ENCODE measurements at regions not wholly inside any gene's neighbourhood (a gene's known extent, or its start where the extent isn't known, plus 50 kb on each side); places are given as distances from the start of the nearest gene placed in this dataset.
"Not testable (repeated sequence)": the region's sequence is repeated elsewhere in the genome, so short reads cannot be mapped to it uniquely, and the experiment has no call there.

DNA sequence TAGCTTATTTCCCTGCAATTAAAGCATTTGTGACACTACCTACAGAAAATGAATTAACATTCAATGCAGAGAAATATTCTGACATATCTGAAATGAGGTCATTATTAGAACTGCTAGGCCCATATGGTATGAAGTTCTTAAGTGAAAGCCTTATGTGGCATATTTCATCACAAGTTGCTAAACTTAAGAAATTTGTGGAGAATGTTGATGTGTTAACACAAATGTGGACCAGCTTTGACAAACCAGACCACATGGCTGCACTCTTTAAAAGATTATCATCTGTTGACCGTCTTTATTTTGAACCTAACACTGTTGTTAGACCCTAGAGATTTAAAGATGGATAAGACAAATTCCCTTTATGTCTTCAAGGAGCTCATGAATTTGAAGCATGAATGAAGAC, 1024.1 kb downstream of the RPA4 start:
- Histone ChIP-seq H3K4me3 (ENCODE audit: low read depth, low read length) (no peak overlapping the region), H3K27ac (ENCODE audit: low read depth, low read length) (no peak overlapping the region), H3K9ac (ENCODE audit: low read depth, low read length) (no peak overlapping the region), H3K9me3 (ENCODE audit: control insufficient read depth, insufficient read depth, low read length) (peaks cover 3% of the 10 kb centered on the region; the same call in 1 of the 2 replicates), H3K36me3 (ENCODE audit: control insufficient read depth, insufficient read depth, low read length) (no peaks in the 10 kb centered on the region), H3K27me3 (ENCODE audit: control insufficient read depth, insufficient read depth, low read length) (no peaks in the 10 kb centered on the region), H3K4me1 (ENCODE audit: control insufficient read depth, insufficient read depth, low read length) (no peaks in the 10 kb centered on the region)

DNA sequence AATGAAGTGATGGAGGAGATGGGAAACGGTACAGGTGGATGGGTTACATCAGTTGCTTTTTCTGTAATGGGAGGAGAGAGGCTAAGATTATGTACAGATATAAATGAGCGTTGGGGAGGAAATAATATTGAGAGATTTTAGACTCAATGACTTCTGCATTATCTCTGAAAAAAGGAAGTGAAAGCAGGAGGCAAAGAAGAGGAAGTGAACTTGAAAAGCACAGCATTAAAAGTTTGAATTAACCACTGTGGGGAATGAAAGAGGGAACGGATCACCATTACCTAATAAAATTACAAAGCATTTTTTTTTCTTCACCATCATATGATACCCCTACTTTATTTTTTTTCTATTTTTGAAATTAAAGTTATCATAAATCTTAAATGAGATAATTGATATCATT, 1025.5 kb downstream of the RPA4 start:
- Histone ChIP-seq H3K9ac (ENCODE audit: low read depth, low read length) (no peak overlapping the region), H3K4me1 (ENCODE audit: control insufficient read depth, insufficient read depth, low read length) (no peaks in the 10 kb centered on the region), H3K27ac (ENCODE audit: low read depth, low read length) (no peak overlapping the region), H3K27me3 (ENCODE audit: control insufficient read depth, insufficient read depth, low read length) (no peaks in the 10 kb centered on the region), H3K4me3 (ENCODE audit: low read depth, low read length) (no peak overlapping the region), H3K36me3 (ENCODE audit: control insufficient read depth, insufficient read depth, low read length) (no peaks in the 10 kb centered on the region), H3K9me3 (ENCODE audit: control insufficient read depth, insufficient read depth, low read length) (peaks cover 3% of the 10 kb centered on the region; the same call in 1 of the 2 replicates)

DNA sequence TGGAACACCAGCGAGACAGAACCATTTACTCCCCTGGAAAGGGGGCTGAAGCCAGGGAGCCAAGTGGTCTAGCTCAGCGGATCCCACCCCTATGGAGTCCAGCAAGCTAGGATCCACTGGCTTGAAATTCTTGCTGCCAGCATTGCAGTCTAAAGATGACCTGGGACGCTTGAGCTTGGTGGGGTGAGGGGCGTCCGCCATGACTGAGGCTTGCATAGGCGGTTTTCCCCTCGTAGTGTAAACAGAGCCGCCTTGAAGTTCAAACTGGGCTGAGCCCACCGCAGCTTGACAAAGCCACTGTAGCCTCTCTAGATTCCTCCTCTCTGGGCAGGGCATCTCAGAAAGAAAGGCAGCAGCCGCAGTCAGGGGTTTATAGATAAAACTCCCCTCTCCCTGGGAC, 1031.7 kb downstream of the RPA4 start:
- not testable (repeated sequence) for H3K4me3 ChIP-seq (ENCODE audit: low read depth, low read length); H3K36me3 ChIP-seq (ENCODE audit: control insufficient read depth, insufficient read depth, low read length); H3K9ac ChIP-seq (ENCODE audit: low read depth, low read length); H3K27me3 ChIP-seq (ENCODE audit: control insufficient read depth, insufficient read depth, low read length); H3K27ac ChIP-seq (ENCODE audit: low read depth, low read length); H3K4me1 ChIP-seq (ENCODE audit: control insufficient read depth, insufficient read depth, low read length); H3K9me3 ChIP-seq (ENCODE audit: control insufficient read depth, insufficient read depth, low read length)

DNA sequence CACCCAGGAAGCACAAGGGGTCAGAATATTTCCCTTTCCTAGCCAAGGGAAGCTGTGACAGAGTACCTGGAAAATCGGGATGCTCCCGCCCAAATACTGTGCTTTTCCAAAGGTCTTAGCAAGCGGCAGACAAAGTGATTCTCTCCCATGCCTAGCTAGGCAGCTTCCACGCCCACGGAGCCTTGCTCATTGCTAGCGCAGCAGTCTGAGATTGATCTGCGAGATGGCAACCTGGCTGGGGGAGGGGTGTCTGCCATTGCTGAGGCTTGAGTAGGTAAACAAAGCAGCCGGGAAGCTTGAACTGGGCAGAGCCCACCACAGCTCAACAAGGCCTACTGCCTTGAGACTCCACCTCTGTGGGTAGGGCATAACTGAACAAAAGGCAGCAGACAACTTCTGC, 1037.5 kb downstream of the RPA4 start:
- not testable (repeated sequence) for H3K9me3 ChIP-seq (ENCODE audit: control insufficient read depth, insufficient read depth, low read length); H3K27me3 ChIP-seq (ENCODE audit: control insufficient read depth, insufficient read depth, low read length); H3K9ac ChIP-seq (ENCODE audit: low read depth, low read length); H3K4me3 ChIP-seq (ENCODE audit: low read depth, low read length); H3K36me3 ChIP-seq (ENCODE audit: control insufficient read depth, insufficient read depth, low read length); H3K27ac ChIP-seq (ENCODE audit: low read depth, low read length); H3K4me1 ChIP-seq (ENCODE audit: control insufficient read depth, insufficient read depth, low read length)

DNA sequence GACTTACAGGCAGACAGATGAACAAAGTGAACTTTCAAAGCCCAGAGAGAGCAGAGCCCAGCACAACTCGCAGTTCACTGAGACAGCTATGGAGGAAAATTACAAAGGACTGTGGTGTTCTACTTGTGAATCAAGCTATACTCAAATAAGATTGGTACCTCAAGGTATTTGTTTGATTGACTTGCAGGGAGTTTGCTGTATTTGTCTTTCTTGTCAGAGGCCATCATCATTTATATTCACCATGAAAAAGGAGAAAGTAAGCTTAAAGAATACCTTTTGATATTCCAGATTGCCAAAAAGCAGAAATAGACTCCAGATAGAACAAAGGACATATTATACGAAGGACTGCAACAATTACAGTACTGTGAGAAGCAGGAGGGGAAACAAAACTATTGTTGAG, 1047.9 kb downstream of the RPA4 start:
- Histone ChIP-seq H3K9ac (ENCODE audit: low read depth, low read length) (no peak overlapping the region), H3K27me3 (ENCODE audit: control insufficient read depth, insufficient read depth, low read length) (no peaks in the 10 kb centered on the region), H3K27ac (ENCODE audit: low read depth, low read length) (no peak overlapping the region)

DNA sequence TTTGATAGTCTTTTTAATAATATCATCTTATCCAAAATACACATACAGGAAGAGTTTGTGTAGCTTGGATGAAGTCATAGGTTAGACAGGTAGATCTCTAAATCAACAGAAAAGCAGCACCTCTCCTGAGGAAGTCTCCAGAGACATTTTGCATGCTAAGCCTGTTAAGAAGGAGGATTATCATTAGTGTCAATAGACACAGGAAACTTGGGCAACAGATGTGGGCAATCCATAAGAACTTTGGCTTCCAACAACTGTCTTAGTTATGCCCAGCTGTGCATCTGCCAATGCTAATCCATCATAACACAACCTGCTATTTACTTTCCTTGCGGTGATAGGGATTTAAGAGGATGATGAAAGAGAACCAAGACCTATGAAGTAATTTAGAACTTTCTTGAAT, 1052.6 kb downstream of the RPA4 start:
- peaks cover 27% of the 10 kb centered on the region for H3K4me1 ChIP-seq (ENCODE audit: control insufficient read depth, insufficient read depth, low read length)
- H3K4me3 ChIP-seq (ENCODE audit: low read depth, low read length): no peak overlapping the region
- no peaks in the 10 kb centered on the region for H3K9me3 ChIP-seq (ENCODE audit: control insufficient read depth, insufficient read depth, low read length)
- H3K27ac ChIP-seq (ENCODE audit: low read depth, low read length): no peak overlapping the region
- no peak overlapping the region for H3K9ac ChIP-seq (ENCODE audit: low read depth, low read length)
- no peaks in the 10 kb centered on the region for H3K27me3 ChIP-seq (ENCODE audit: control insufficient read depth, insufficient read depth, low read length)
- H3K36me3 ChIP-seq (ENCODE audit: control insufficient read depth, insufficient read depth, low read length): no peaks in the 10 kb centered on the region

More for the DNA sequence above, 1047.9 kb downstream of the RPA4 start:
- no peak overlapping the region for H3K4me3 ChIP-seq (ENCODE audit: low read depth, low read length)
- no peaks in the 10 kb centered on the region for H3K9me3 ChIP-seq (ENCODE audit: control insufficient read depth, insufficient read depth, low read length)
- H3K36me3 ChIP-seq (ENCODE audit: control insufficient read depth, insufficient read depth, low read length): no peaks in the 10 kb centered on the region
- H3K4me1 ChIP-seq (ENCODE audit: control insufficient read depth, insufficient read depth, low read length): peaks cover 6% of the 10 kb centered on the region; the same call in 1 of the 2 replicates

DNA sequence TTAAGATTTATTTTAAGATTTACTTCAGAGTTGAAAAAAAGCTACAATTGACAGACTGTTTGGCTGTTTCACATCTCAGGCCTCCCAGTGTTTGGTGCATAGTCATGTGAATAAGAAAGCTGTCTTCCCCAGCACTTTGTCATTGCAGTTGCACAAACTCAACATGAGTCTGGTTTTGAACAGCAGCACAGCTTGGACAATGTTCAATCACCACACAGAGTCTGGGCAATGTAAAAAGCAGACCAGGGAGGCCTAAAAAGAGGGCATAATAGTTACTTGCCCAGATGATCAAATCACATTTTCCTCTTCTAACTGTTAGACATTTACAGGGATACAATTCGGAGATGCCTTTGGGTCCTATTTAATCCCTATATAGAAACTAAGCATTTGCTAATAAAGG, 1055.0 kb downstream of the RPA4 start:
- Histone ChIP-seq H3K36me3 (ENCODE audit: control insufficient read depth, insufficient read depth, low read length) (no peaks in the 10 kb centered on the region), H3K4me1 (ENCODE audit: control insufficient read depth, insufficient read depth, low read length) (peaks cover 27% of the 10 kb centered on the region), H3K9me3 (ENCODE audit: control insufficient read depth, insufficient read depth, low read length) (no peaks in the 10 kb centered on the region), H3K27me3 (ENCODE audit: control insufficient read depth, insufficient read depth, low read length) (no peaks in the 10 kb centered on the region), H3K27ac (ENCODE audit: low read depth, low read length) (no peak overlapping the region), H3K4me3 (ENCODE audit: low read depth, low read length) (no peak overlapping the region), H3K9ac (ENCODE audit: low read depth, low read length) (no peak overlapping the region)

DNA sequence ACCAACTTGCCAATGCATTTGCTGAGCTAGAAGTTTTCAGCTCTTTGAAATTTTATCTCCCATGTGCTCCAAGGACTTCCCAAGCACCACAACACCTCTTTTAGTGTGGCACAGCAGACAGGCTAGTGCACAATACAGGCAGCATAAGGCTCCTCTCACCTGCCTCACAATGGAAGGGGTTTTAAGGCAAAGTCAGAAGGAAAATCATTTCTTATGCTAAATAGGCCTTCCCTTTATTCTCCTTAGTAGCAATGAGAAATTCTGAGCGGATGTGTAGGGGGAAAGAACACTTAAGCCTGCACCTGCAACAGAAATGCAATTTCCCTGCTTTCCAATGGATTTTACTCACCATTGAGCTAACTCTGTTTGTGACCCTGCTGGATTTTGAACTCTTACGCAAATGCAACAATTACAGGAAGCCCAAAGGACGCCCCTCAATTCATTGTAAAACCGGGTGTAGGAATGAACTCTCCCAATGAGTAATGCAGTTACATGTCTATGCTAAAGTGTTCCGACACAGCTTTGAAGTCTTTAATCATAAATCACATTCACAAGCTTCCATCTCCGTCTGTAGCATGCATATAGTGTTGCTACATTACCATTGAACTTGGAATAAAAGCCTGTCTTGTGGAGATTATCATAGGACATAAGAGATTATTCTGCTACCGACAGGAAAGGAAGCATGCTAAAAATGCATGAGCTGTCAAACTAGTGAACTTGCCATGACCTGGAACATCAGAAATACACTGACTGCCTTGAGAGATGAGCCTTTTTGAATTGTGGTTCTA, 1084.9 kb downstream of the RPA4 start:
- Histone ChIP-seq H3K4me3 (ENCODE audit: low read depth, low read length) (no peak overlapping the region), H3K36me3 (ENCODE audit: control insufficient read depth, insufficient read depth, low read length) (no peaks in the 10 kb centered on the region), H3K27me3 (ENCODE audit: control insufficient read depth, insufficient read depth, low read length) (no peaks in the 10 kb centered on the region), H3K9ac (ENCODE audit: low read depth, low read length) (no peak overlapping the region; the same call in 1 of the 2 replicates), H3K4me1 (ENCODE audit: control insufficient read depth, insufficient read depth, low read length) (peaks cover 29% of the 10 kb centered on the region), H3K27ac (ENCODE audit: low read depth, low read length) (peak overlapping the region; percentile 67), H3K9me3 (ENCODE audit: control insufficient read depth, insufficient read depth, low read length) (no peaks in the 10 kb centered on the region)

DNA sequence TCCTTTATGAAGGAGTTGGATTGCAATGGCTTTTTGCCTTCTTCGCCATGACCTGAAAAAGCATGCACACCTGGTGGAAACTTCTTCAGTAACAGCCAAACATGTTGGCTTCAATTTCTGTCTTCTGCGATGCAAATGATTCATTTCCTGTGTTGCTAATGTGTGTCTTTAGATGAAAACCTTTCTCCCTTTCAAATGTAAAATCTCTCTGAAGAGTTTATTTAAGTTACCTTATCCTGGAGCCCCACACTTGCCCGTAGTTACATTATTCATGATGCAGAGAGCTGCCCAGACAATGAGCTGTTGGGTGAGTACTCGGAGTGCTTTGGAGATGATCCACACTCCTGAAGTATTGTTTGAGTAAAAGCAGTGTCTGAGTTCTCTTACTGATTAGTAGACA, 1100.9 kb downstream of the RPA4 start:
- Histone ChIP-seq H3K27me3 (ENCODE audit: control insufficient read depth, insufficient read depth, low read length) (no peaks in the 10 kb centered on the region), H3K27ac (ENCODE audit: low read depth, low read length) (peak overlapping the region; percentile 87), H3K9me3 (ENCODE audit: control insufficient read depth, insufficient read depth, low read length) (no peaks in the 10 kb centered on the region), H3K9ac (ENCODE audit: low read depth, low read length) (peak overlapping the region; percentile 19), H3K4me1 (ENCODE audit: control insufficient read depth, insufficient read depth, low read length) (peaks cover 53% of the 10 kb centered on the region), H3K36me3 (ENCODE audit: control insufficient read depth, insufficient read depth, low read length) (no peaks in the 10 kb centered on the region), H3K4me3 (ENCODE audit: low read depth, low read length) (peak overlapping the region; percentile 34; the same call in 1 of the 2 replicates)

DNA sequence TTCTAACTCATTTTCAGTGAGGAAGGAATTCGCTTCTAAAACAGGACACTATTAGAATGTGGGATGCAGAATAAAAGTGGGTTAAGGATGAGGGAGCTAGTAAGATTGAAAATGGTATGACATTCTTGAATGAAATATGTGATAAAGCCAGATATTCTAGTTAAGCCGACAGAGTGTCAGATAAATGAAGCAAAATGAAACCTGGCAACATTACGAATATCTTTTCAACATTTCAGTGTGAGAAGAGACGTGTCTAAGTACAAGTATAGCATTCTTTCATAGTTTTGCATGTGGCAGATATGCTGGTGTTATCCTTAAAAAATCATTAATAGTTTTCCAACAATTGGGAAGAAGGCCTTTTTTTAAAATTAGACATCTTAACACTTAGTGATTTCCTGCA, 1101.4 kb downstream of the RPA4 start:
- H3K36me3 ChIP-seq (ENCODE audit: control insufficient read depth, insufficient read depth, low read length): no peaks in the 10 kb centered on the region
- H3K4me3 ChIP-seq (ENCODE audit: low read depth, low read length): peak overlapping the region; percentile 34; the same call in 1 of the 2 replicates
- H3K27me3 ChIP-seq (ENCODE audit: control insufficient read depth, insufficient read depth, low read length): no peaks in the 10 kb centered on the region
- H3K9ac ChIP-seq (ENCODE audit: low read depth, low read length): peak overlapping the region; percentile 13; the same call in 1 of the 2 replicates
- H3K9me3 ChIP-seq (ENCODE audit: control insufficient read depth, insufficient read depth, low read length): no peaks in the 10 kb centered on the region
- H3K27ac ChIP-seq (ENCODE audit: low read depth, low read length): peak overlapping the region; percentile 87
- peaks cover 53% of the 10 kb centered on the region for H3K4me1 ChIP-seq (ENCODE audit: control insufficient read depth, insufficient read depth, low read length)

DNA sequence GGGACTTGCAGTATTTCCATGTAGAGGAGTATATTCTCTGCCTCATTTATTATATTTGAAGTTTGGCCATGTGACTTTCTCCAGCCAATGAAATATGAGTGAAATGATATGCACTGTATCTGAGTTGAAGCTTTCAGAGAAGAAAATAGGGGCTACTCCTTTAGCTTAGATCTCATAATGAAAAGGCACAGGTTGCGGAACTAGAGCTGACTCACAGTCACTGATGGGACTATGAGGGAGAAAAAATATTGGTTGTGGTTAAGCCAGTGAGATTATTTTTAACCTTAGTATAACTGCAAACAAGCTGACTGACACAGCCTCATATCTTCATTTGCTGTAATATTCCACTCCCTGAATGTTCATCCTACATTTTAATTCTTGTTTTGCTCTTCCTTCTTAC, 1104.3 kb downstream of the RPA4 start:
- H3K4me3 ChIP-seq (ENCODE audit: low read depth, low read length): no peak overlapping the region
- H3K27ac ChIP-seq (ENCODE audit: low read depth, low read length): no peak overlapping the region
- H3K4me1 ChIP-seq (ENCODE audit: control insufficient read depth, insufficient read depth, low read length): peaks cover 44% of the 10 kb centered on the region
- no peak overlapping the region for H3K9ac ChIP-seq (ENCODE audit: low read depth, low read length)
- H3K9me3 ChIP-seq (ENCODE audit: control insufficient read depth, insufficient read depth, low read length): peaks cover 4% of the 10 kb centered on the region; the same call in 1 of the 2 replicates
- no peaks in the 10 kb centered on the region for H3K27me3 ChIP-seq (ENCODE audit: control insufficient read depth, insufficient read depth, low read length)
- H3K36me3 ChIP-seq (ENCODE audit: control insufficient read depth, insufficient read depth, low read length): no peaks in the 10 kb centered on the region
